KOPT-K1 (cell line): ENCODE measurements at regions not wholly inside any gene's neighbourhood (a gene's known extent, or its start where the extent isn't known, plus 50 kb on each side); places are given as distances from the start of the nearest gene placed in this dataset.
"Not testable (repeated sequence)": the region's sequence is repeated elsewhere in the genome, so short reads cannot be mapped to it uniquely, and the experiment has no call there.

Experiments
- H3K27ac ChIP-seq: fragments of 200-600 bp; sonication (generic); 2 replicates; pipeline ENCODE4 v1.5.1; 2016; ENCODE audit warnings: antibody characterized with exemption, mild to moderate bottlenecking, low read depth, low read length; ENCODE audit not compliant: poor library complexity, severe bottlenecking
- H3K36me3 ChIP-seq: fragments of 200-600 bp; sonication (generic); 2 replicates; pipeline ENCODE4 v1.5.1; 2017; ENCODE audit warnings: antibody characterized with exemption, mild to moderate bottlenecking, low read length, moderate library complexity; ENCODE audit not compliant: insufficient read depth
- H3K9me3 ChIP-seq: fragments of 200-600 bp; sonication (generic); 2 replicates; pipeline ENCODE4 v1.5.1; 2017; ENCODE audit warnings: antibody characterized with exemption, low read length, mild to moderate bottlenecking; ENCODE audit not compliant: insufficient read depth, poor library complexity, severe bottlenecking

DNA sequence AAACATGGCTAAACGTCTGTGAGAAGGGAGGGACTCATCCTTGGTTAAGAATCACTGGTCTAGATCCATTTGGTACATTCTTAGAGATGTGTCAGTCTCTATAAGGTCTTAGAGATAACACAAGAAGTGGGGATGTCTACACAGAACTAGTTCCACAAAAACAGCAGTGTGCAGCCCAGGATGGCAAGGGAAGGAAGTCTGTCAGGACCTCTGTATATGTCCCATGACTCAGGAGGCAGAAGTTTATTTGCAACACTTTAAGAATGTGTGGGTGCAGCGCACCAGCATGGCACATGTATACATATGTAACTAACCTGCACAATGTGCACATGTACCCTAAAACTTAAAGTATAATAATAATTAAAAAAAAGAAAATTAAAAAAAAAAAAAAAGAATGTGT lies 548.5 kb upstream of the SOX9 start:
- Histone ChIP-seq H3K27ac (no peak overlapping the region), H3K36me3 (no peaks in the 10 kb centered on the region)

DNA sequence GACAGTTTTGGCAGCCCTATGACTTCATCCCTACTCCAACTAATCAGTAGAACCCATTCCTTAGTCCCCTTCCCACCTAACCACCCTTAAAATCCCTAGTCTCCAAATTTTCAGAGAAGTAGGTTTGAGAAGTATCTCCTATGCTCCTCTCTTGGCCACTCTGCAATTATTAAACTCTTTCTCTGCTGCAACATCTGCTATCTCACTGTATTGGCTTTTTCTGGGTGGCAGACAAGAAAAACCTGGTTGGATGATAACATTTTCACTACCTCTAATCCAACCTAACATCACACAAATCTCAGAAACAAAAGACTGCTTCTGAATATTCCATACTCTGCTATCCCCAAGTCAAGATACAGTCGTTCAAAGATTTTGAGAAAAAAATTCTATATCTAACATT lies 542.4 kb upstream of the SOX9 start:
- Histone ChIP-seq H3K9me3 (no peaks in the 10 kb centered on the region), H3K27ac (no peak overlapping the region), H3K36me3 (no peaks in the 10 kb centered on the region)

More for the DNA sequence above, 548.5 kb upstream of the SOX9 start:
- H3K9me3 ChIP-seq = no peaks in the 10 kb centered on the region

DNA sequence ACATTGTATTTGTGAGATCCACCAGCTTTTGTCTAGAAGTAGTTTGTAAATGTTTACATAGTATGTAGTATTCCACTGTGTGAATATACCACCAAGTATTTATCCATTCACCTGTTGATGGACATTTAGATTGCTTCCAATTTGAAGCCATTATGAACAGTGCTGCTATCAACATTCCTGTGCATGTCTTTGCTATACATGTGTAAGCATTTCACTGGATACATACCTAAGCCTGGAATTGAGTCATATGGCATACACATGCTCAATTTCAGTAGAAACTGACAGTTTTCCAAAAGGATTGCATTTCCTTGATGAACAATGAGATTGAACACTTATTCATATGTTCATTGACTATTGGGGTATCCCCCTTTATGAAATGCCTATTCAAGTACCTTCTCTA lies 540.6 kb upstream of the SOX9 start:
- H3K36me3 ChIP-seq = no peaks in the 10 kb centered on the region
- no peak overlapping the region for H3K27ac ChIP-seq
- H3K9me3 ChIP-seq = no peaks in the 10 kb centered on the region

GRCh38 chr17:71585540-71585939 lies 535.3 kb upstream of the SOX9 start:
- Histone ChIP-seq H3K27ac (no peak overlapping the region), H3K9me3 (no peaks in the 10 kb centered on the region), H3K36me3 (no peaks in the 10 kb centered on the region)

DNA sequence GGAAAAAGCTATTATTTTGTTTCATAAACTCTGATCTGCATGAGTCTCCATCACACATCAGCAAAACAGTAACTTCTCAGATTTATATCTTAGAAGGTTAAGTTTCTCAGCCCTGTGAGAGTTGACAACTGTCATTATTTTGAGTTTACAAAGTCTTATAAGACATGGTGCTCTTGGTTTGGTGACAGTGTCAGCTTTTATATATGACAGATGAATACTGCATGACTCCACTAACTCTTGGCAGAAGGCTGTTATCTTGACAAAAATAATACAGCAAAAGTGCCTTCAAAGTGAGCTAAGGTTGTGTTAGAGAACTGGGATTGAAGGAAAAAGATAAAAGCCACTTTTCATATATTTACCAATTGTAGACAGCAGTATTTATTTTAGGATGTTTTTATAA lies 528.4 kb upstream of the SOX9 start:
- no peaks in the 10 kb centered on the region for H3K36me3 ChIP-seq

DNA sequence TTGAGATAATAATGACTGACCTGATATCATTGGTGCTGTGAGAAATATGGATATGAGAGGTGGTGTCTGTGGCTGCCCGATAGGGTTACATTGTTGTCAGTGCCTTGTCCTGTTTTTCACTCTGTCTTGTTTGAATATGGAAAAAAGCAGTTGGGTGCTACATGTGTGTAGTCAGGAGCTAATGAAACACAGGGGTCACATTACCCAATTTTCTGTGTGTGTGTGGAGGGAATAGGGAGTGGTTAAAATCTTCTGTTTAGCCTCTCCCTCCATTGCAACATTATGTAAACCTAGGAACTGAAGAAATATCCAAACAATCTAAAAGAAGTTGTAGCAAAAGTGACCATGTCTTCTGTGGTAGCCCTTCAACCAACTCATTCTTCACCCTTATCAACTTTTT lies 527.7 kb upstream of the SOX9 start:
- H3K36me3 ChIP-seq = no peaks in the 10 kb centered on the region
- H3K9me3 ChIP-seq = no peaks in the 10 kb centered on the region
- no peak overlapping the region for H3K27ac ChIP-seq

More for the DNA sequence above, 528.4 kb upstream of the SOX9 start:
- Histone ChIP-seq H3K27ac (no peak overlapping the region), H3K9me3 (no peaks in the 10 kb centered on the region)

DNA sequence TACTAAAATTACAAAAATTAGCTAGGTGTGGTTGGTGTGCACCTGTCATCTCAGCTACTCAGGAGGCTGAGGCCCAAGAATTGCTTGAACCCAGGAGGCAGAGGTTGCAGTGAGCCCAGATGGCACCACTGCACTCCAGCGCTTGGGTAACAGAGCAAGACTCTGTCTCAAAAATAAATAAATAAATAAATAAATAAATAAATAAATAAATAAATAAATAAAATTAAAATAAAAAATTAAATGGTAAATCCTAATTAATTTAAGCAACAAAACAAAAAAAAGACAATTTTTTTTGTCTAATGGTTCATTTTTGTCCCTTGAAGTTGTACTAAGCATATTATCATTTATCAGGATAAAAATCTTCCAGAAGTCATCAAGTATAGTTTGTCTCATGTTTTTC lies 521.2 kb upstream of the SOX9 start:
- H3K27ac ChIP-seq, H3K9me3 ChIP-seq, H3K36me3 ChIP-seq: not testable (repeated sequence)

DNA sequence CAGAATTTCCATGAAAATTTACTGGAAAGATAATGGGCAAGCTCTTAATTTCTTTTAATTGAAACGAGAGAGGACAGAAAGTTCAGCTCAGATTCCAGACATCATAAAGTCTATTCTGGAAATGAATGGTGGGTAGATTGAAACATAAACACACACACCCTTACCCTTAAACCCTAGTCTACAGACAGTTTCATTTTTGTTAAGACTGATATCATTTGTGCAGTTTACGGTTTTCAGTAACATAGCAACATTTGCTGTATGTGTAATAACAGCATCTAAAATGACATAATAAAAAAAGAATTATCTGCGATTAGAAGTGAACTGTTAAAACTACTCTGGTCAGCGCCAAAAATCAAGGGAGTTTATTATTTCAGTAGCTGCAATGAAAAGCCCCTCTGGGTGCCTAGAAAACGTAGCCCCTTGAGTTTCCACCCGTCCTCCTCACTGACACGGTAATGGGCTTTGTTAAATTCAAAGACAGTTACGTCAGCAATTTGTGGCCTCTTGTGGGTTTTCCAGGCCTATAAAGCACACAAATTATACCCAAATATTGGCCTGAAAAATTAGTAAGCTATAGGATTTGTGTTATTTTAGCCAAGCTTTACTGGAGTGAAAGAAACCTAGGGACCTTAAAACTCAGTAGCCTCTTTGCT lies 520.6 kb upstream of the SOX9 start:
- no peak overlapping the region for H3K27ac ChIP-seq
- H3K9me3 ChIP-seq = no peaks in the 10 kb centered on the region
- no peaks in the 10 kb centered on the region for H3K36me3 ChIP-seq

DNA sequence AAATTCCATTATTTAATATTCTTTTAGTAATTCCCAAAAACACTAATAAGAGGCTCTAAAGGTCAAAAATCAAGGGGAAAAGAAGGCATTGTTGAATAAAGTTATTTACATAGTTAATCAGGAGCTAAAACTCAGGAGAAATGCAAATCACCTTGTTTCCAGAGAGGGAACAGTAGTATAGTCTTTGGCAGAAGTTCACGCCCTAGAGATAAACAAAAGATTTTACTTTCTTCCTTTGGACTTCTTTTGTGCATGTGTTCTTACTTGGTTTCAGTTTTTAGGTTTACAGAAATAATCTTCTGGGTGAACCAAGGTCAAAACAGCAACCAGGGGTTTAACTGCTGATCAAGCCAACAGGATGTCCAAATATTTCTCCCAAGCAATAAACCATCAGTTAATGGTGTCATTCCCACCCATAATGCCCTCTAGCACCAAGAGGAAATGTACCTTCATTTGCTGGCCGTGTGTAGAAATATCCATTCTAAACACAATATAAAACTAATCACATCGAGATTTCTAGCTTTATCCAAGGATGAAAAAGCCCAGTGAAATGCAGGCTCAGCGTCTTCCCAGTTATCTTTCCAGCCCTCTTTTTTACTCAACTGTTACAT lies 518.8 kb upstream of the SOX9 start:
- Histone ChIP-seq H3K27ac (no peak overlapping the region), H3K9me3 (no peaks in the 10 kb centered on the region), H3K36me3 (no peaks in the 10 kb centered on the region)

GRCh38 chr17:71613996-71614395 lies 506.8 kb upstream of the SOX9 start:
- H3K9me3 ChIP-seq = peaks cover 9% of the 10 kb centered on the region
- no peaks in the 10 kb centered on the region for H3K36me3 ChIP-seq
- no peak overlapping the region for H3K27ac ChIP-seq

DNA sequence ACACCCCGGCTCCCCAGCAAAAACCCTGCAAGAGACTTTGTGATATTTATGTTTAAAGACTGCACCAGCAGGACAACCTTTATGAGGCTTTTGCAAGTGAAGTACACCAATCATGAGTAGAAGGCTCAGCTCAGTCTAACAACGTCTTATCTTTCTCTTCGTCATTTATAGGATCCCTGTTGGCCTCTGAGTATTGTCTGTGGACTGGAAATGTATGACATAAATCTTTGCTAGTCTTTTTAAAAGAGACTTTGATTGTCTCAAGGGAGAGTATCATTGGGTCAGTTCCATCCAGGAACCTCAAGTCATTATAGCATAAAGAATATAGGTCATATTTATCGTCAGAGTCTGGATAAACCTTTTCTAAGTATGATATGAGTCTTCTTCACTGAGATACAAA lies 505.0 kb upstream of the SOX9 start:
- H3K27ac ChIP-seq = no peak overlapping the region
- H3K36me3 ChIP-seq = no peaks in the 10 kb centered on the region
- H3K9me3 ChIP-seq = peaks cover 9% of the 10 kb centered on the region

- H3K27ac ChIP-seq, H3K9me3 ChIP-seq, H3K36me3 ChIP-seq: not testable (repeated sequence)
Observed at GRCh38 chr17:71617767-71618166, 503.1 kb upstream of the SOX9 start.

DNA sequence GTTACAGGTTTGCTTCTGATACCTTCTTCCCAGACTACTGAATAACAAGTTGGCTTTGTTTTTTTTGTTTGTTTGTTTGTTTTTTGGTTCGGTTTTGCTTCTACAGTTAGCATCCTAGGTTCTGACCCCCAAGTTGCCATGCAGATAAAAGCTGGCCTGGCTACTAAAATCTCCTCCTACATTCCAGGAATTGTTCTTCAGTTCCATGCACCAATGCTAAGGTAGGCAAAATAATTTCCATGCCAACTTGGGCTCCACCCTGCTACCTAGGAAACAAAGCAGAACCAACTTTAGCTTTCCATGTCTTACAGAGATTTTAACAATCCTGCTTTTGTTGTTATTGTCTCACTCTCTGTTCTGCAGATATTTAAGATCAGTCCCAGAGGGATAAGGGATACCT lies 495.5 kb upstream of the SOX9 start:
- Histone ChIP-seq H3K27ac (no peak overlapping the region), H3K9me3 (peaks cover 3% of the 10 kb centered on the region), H3K36me3 (no peaks in the 10 kb centered on the region)

- H3K27ac ChIP-seq = no peak overlapping the region
- peaks cover 3% of the 10 kb centered on the region for H3K9me3 ChIP-seq
- no peaks in the 10 kb centered on the region for H3K36me3 ChIP-seq
Observed at GRCh38 chr17:71628306-71628705, 492.5 kb upstream of the SOX9 start.

DNA sequence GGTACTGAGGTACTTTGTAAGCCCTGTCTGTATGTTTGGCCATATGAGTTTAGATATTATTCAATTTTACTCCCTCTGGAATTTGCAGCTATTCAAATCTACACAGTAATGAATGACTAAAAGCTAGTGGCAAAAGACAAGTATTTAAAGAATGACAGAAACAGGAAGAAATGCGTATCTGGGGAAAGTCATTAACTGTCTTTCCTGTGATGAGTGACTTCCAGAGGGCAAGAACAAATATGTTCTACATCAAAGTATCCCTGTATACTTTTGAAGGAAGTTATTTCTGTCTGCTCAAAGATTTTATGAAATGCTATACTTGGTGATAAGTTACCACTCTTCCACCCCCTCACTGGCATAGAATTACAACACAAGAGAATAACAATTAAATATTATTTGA lies 489.3 kb upstream of the SOX9 start:
- Histone ChIP-seq H3K27ac (no peak overlapping the region), H3K9me3 (peaks cover 3% of the 10 kb centered on the region), H3K36me3 (no peaks in the 10 kb centered on the region)

GRCh38 chr17:71632328-71632727 lies 488.5 kb upstream of the SOX9 start:
- H3K36me3 ChIP-seq = no peaks in the 10 kb centered on the region
- H3K9me3 ChIP-seq = peaks cover 3% of the 10 kb centered on the region
- H3K27ac ChIP-seq = no peak overlapping the region
